ENCODE measurements at regions not wholly inside any gene's neighbourhood (a gene's known extent, or its start where the extent isn't known, plus 50 kb on each side); places are given as distances from the start of the nearest gene placed in this dataset.

GRCh38 chr14:41298328-41298690 is 308.4 kb upstream of the LRFN5 start:
- H4K8ac ChIP-seq (replicated peaks; ENCODE audit: insufficient read length, low read depth, low read length): no peak overlapping the region
- no peak overlapping the region for H3K27ac ChIP-seq (ENCODE audit: insufficient read length, low read depth, low read length)
- no peak overlapping the region for H3K56ac ChIP-seq (ENCODE audit: insufficient read length, low read depth, low read length)
- H3K23ac ChIP-seq (ENCODE audit: insufficient read length, low read depth, low read length): no peak overlapping the region
- H4K5ac ChIP-seq (ENCODE audit: insufficient read length, low read depth, low read length): no peak overlapping the region
- H2AK5ac ChIP-seq (ENCODE audit: insufficient read length, low read length): no peak overlapping the region
- no peak overlapping the region for H3K14ac ChIP-seq (ENCODE audit: insufficient read depth, low read length)
- Mint-ChIP-seq H3K27me3 (ENCODE audit: low read depth) (no peaks in the 10 kb centered on the region), H3K4me3 (no peak overlapping the region), H3K9me3 (no peaks in the 10 kb centered on the region), H3K27ac (no peak overlapping the region), H3K36me3 (ENCODE audit: insufficient read depth in 1 of 3, low read depth in 3 of 3) (no peaks in the 10 kb centered on the region), H3K4me1 (peaks cover 14 to 15% of the 10 kb centered on the region in 2 experiments)
- H4K91ac ChIP-seq (ENCODE audit: insufficient read length, low read depth, low read length): no peak overlapping the region
- TF ChIP-seq, protein P1, sequence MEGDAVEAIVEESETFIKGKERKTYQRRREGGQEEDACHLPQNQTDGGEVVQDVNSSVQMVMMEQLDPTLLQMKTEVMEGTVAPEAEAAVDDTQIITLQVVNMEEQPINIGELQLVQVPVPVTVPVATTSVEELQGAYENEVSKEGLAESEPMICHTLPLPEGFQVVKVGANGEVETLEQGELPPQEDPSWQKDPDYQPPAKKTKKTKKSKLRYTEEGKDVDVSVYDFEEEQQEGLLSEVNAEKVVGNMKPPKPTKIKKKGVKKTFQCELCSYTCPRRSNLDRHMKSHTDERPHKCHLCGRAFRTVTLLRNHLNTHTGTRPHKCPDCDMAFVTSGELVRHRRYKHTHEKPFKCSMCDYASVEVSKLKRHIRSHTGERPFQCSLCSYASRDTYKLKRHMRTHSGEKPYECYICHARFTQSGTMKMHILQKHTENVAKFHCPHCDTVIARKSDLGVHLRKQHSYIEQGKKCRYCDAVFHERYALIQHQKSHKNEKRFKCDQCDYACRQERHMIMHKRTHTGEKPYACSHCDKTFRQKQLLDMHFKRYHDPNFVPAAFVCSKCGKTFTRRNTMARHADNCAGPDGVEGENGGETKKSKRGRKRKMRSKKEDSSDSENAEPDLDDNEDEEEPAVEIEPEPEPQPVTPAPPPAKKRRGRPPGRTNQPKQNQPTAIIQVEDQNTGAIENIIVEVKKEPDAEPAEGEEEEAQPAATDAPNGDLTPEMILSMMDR (conservative IDR thresholded peaks at IDR 0.05): no peak
- DNase-seq: no peak
- whole genome bisulfite sequencing (ENCODE audit: extremely low coverage, insufficient read length, low lambda C conversion rate): no CpG with 5 or more reads among the region's 2 CpGs
- H2BK20ac ChIP-seq (ENCODE audit: low read depth, low read length, poor library complexity, severe bottlenecking): no peak overlapping the region
- H3K79me1 ChIP-seq (ENCODE audit: insufficient read depth, low read depth, low read length, poor library complexity, severe bottlenecking): no peaks in the 10 kb centered on the region
- no peak overlapping the region for H3K18ac ChIP-seq (ENCODE audit: insufficient read length, low read depth, low read length)
- no peak overlapping the region for H3K9ac ChIP-seq (ENCODE audit: extremely low read depth, insufficient read length, low read length)
- H3K9me3 ChIP-seq (ENCODE audit: control insufficient read depth, low read depth, low read length): no peaks in the 10 kb centered on the region
- no peak overlapping the region for H3K4me2 ChIP-seq (ENCODE audit: insufficient read depth, insufficient read length, low read length)
- H2BK12ac ChIP-seq (ENCODE audit: insufficient read length, low read depth, low read length): no peak overlapping the region
- no peak overlapping the region for H2BK15ac ChIP-seq (ENCODE audit: low read depth, low read length)
- H3K79me2 ChIP-seq (ENCODE audit: insufficient read depth, low read length): no peaks in the 10 kb centered on the region
- no peaks in the 10 kb centered on the region for H4K20me1 ChIP-seq (ENCODE audit: control insufficient read depth, insufficient read depth, insufficient read length)
- no peak overlapping the region for H2BK120ac ChIP-seq (ENCODE audit: low read depth, low read length, poor library complexity, severe bottlenecking)
- no peaks in the 10 kb centered on the region for H3K23me2 ChIP-seq (ENCODE audit: insufficient read length, low read depth, low read length, poor library complexity, severe bottlenecking)
- no peak overlapping the region for H2AFZ ChIP-seq (ENCODE audit: low read length)
- no peak overlapping the region for H3T11ph ChIP-seq (ENCODE audit: low read length)
- no peak overlapping the region for H3K4ac ChIP-seq (ENCODE audit: low read depth, low read length)
- 0 out of 2 replicates have a peak, but pooled peaks cover 2% of the 10 kb centered on the region for H3K4me1 ChIP-seq (ENCODE audit: insufficient read depth, low read length)
- no peaks in the 10 kb centered on the region for H3K27me3 ChIP-seq (ENCODE audit: insufficient read depth, low read length)
- no peak overlapping the region for H2BK5ac ChIP-seq (ENCODE audit: insufficient read length, low read length)
